ENCODE measurements at regions not wholly inside any gene's neighbourhood (a gene's known extent, or its start where the extent isn't known, plus 50 kb on each side); places are given as distances from the start of the nearest gene placed in this dataset.

DNA sequence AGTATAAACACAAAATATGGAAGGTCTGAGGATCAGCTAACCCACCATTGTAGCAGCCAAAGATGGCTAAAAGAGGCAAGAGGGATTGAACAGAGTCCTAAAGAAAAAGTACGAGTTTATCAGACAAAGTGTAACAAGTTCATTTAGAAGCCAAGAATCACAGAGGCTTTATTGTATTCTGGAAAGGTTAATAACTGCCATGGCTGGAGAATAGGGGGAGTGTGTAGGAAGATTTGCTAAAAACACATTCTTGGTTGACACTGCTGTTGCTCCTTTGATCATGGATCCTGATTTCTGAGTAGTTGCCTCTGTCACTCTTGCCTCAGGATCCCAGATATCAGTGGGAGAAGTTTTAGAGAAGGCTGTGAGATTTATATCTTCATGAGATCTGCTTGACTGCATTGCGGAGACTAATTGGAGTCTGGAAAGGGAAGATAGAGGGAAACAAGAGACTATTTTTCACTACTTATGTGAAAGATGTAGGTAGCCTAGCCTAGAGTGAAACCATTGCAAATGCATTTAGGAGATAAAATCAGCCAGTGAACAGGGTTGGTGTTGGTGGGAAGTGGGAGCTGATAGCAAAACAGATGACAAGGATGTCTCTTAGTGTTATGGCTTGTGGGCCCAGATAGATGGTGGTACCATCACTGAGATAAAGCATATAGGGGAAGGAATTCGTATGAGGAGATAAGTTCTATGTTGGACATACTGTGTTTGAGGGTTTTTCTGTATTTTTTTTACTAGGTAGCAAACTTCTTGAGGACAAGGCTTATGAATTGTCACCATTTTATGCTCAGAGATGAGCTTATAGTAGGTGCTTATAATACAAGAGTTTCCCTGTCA, 402.9 kb upstream of the PDE3A start:
- TF ChIP-seq POLR2AphosphoS5 (IDR thresholded peaks at IDR 0.05; ENCODE audit: insufficient read depth in 1 of 2, low read depth in 1 of 2), result no peak
- TF ChIP-seq, protein P1, sequence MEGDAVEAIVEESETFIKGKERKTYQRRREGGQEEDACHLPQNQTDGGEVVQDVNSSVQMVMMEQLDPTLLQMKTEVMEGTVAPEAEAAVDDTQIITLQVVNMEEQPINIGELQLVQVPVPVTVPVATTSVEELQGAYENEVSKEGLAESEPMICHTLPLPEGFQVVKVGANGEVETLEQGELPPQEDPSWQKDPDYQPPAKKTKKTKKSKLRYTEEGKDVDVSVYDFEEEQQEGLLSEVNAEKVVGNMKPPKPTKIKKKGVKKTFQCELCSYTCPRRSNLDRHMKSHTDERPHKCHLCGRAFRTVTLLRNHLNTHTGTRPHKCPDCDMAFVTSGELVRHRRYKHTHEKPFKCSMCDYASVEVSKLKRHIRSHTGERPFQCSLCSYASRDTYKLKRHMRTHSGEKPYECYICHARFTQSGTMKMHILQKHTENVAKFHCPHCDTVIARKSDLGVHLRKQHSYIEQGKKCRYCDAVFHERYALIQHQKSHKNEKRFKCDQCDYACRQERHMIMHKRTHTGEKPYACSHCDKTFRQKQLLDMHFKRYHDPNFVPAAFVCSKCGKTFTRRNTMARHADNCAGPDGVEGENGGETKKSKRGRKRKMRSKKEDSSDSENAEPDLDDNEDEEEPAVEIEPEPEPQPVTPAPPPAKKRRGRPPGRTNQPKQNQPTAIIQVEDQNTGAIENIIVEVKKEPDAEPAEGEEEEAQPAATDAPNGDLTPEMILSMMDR (IDR thresholded peaks at IDR 0.05), result no peak
- intact Hi-C loops (cut with DNase I), result no loop called here
- Histone ChIP-seq H3K4me3 (no peak overlapping the region), H3K36me3 (no peaks in the 10 kb centered on the region), H3K27ac (no peak overlapping the region), H3K4me1 (no peaks in the 10 kb centered on the region), H3K9me3 (no peaks in the 10 kb centered on the region), H3K27me3 (no peaks in the 10 kb centered on the region)
- DNase-seq (ENCODE audit: extremely low spot score in 2 of 2), result no peak

GRCh38 chr12:19967001-19967400, 401.3 kb upstream of the PDE3A start:
- Histone ChIP-seq H3K4me1 (no peaks in the 10 kb centered on the region), H3K27ac (no peak overlapping the region), H3K4me3 (no peak overlapping the region), H3K27me3 (no peaks in the 10 kb centered on the region), H3K36me3 (no peaks in the 10 kb centered on the region), H3K9me3 (no peaks in the 10 kb centered on the region)
- no peak for DNase-seq (ENCODE audit: extremely low spot score in 2 of 2)
- no peak for TF ChIP-seq POLR2AphosphoS5 (IDR thresholded peaks at IDR 0.05; ENCODE audit: insufficient read depth in 1 of 2, low read depth in 1 of 2)
- TF ChIP-seq, protein P1 (IDR thresholded peaks at IDR 0.05), result no peak
- TF ChIP-seq POLR2A (IDR thresholded peaks at IDR 0.05), result no peak
- intact Hi-C loops (cut with DNase I), result no loop called here

DNA sequence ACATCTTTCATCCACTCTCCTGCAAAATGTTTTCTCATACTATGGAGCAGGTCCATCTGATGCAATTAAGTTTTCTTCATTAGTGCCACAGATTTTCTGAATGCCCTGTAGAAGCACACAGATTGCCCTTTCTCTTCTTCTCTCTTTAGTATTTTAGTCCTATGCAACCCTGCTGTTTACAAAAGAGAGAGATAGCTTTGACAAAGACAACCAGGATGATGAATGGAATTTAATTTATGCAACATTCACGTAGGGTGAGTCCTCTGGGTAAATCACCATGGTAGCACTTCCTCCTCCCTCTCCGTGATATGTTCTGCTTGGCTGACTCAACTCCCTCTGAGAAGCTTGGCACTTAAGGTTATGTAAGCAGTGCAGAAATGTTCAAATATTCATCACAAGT, 400.9 kb upstream of the PDE3A start:
- Histone ChIP-seq H3K27ac (no peak overlapping the region), H3K27me3 (no peaks in the 10 kb centered on the region), H3K36me3 (no peaks in the 10 kb centered on the region), H3K9me3 (no peaks in the 10 kb centered on the region), H3K4me1 (no peaks in the 10 kb centered on the region), H3K4me3 (no peak overlapping the region)
- TF ChIP-seq POLR2AphosphoS5 (IDR thresholded peaks at IDR 0.05; ENCODE audit: insufficient read depth in 1 of 2, low read depth in 1 of 2), result no peak
- TF ChIP-seq, protein P1 (IDR thresholded peaks at IDR 0.05), result no peak
- TF ChIP-seq POLR2A (IDR thresholded peaks at IDR 0.05), result no peak
- no peak for DNase-seq (ENCODE audit: extremely low spot score in 2 of 2)
- intact Hi-C loops (cut with DNase I), result no loop called here

DNA sequence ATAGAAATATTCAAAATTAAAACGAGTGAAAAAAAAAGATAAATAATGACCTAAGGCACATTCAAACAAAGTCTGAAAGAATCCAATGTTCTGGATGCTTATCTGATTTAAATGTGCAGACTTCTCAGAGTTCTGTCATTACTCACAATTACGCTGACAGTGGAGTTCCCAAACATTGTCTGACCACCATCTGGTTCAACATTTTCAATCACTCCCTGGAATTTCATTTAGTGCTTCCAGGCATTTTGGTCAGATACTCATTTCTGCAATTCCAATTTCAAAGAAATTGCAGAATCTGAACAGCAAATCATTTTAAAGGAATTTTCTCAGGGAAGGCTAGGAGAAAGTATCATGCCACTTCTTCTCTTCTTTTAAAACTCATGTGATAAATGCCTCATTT, 398.2 kb upstream of the PDE3A start:
- Histone ChIP-seq H3K27ac (no peak overlapping the region), H3K4me3 (no peak overlapping the region), H3K9me3 (no peaks in the 10 kb centered on the region), H3K36me3 (no peaks in the 10 kb centered on the region), H3K27me3 (no peaks in the 10 kb centered on the region), H3K4me1 (no peaks in the 10 kb centered on the region)
- intact Hi-C loops (cut with DNase I), result no loop called here
- TF ChIP-seq, protein P1 (IDR thresholded peaks at IDR 0.05), result no peak
- no peak for TF ChIP-seq POLR2AphosphoS5 (IDR thresholded peaks at IDR 0.05; ENCODE audit: insufficient read depth in 1 of 2, low read depth in 1 of 2)
- no peak for TF ChIP-seq POLR2A (IDR thresholded peaks at IDR 0.05)
- DNase-seq (ENCODE audit: extremely low spot score in 2 of 2), result no peak

DNA sequence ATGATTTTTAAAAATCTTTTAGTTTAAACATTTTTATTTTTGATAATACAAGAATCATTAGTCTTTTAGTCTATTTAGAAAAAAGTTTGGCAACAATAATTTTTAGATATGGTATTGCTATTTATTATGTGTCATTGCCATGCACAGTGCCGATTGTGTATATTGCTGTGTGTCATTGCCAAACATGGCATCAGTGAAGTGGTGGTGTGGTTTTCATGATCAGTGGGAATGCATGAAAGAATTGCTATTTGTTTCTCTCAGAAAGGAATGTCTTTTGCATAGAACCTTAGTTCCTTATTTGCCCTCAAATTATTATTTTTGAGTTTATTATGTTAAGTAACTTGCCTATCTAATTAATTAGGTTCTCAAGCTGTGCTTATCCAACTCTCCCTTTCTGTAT, 397.5 kb upstream of the PDE3A start:
- no peak overlapping the region for H3K27ac ChIP-seq
- no peaks in the 10 kb centered on the region for H3K4me1 ChIP-seq
- no peaks in the 10 kb centered on the region for H3K9me3 ChIP-seq
- no peak overlapping the region for H3K4me3 ChIP-seq
- no peak for DNase-seq (ENCODE audit: extremely low spot score in 2 of 2)
- H3K27me3 ChIP-seq, result no peaks in the 10 kb centered on the region
- intact Hi-C loops (cut with DNase I), result no loop called here
- H3K36me3 ChIP-seq, result no peaks in the 10 kb centered on the region
- TF ChIP-seq POLR2AphosphoS5 (IDR thresholded peaks at IDR 0.05; ENCODE audit: insufficient read depth in 1 of 2, low read depth in 1 of 2) (no peak), POLR2A (IDR thresholded peaks at IDR 0.05) (no peak)
- TF ChIP-seq, protein P1 (IDR thresholded peaks at IDR 0.05), result no peak
